SK-N-SH (cell line): ENCODE measurements at regions not wholly inside any gene's neighbourhood (a gene's known extent, or its start where the extent isn't known, plus 50 kb on each side); places are given as distances from the start of the nearest gene placed in this dataset.

Experiments used
- CTCF ChIA-PET: fragments of 300-600, 350-600 bp; formaldehyde crosslinking; extraction: SDS; loops from one replicate; lab custom pipeline; 2021; lab: Yijun Ruan, JAX
- POLR2A ChIA-PET: fragments of 350-600 bp; sonication (Branson Sonifier 250); formaldehyde crosslinking; extraction: SDS; loops from one replicate; lab custom pipeline; 2020; ENCODE audit warnings: antibody characterized with exemption, inconsistent platforms; lab: Yijun Ruan, JAX
- DNase-seq: peaks from one replicate; pipeline ENCODE4 v3.0.0; 2012
- H2AFZ ChIP-seq: fragments of 200-600 bp; sonication (generic); 2 replicates; pipeline ENCODE4 v1.8.1; 2016; ENCODE audit warnings: antibody characterized with exemption, mild to moderate bottlenecking, low read depth
- H3F3A ChIP-seq: fragments of 200-600 bp; sonication (generic); replicated peaks from 2 replicates; pipeline ENCODE3; 2016; ENCODE audit warnings: antibody characterized with exemption, mild to moderate bottlenecking; ENCODE audit not compliant: insufficient read depth
- H3K27ac ChIP-seq, 2 experiments: fragments of 200-500 bp in 1 of 2; fragments of 200-600 bp in 1 of 2; sonication (Bioruptor generic) in 1 of 2; sonication (generic), shearing (Covaris generic) in 1 of 2; 2 replicates each; pipeline versions ENCODE4 v1.5.1 to v1.6.1; 2014 to 2016; ENCODE audit warnings: low read depth in 2 of 2, inconsistent platforms in 1 of 2, low read length in 1 of 2, mild to moderate bottlenecking in 1 of 2, mixed read lengths in 1 of 2
- H3K27me3 ChIP-seq: fragments of 200-600 bp; sonication (generic), shearing (Covaris generic); 2 replicates; pipeline ENCODE4 v1.6.1; 2016; ENCODE audit warnings: mixed run types; ENCODE audit not compliant: insufficient read depth
- H3K36me3 ChIP-seq, 2 experiments: fragments of 200-500 bp in 1 of 2; fragments of 200-600 bp in 1 of 2; sonication (Bioruptor generic) in 1 of 2; sonication (generic) in 1 of 2; replicated peaks in 1 of 2; 2 replicates each; pipeline versions ENCODE3 to v1.5.1; 2014 to 2016; ENCODE audit warnings: low read length in 1 of 2, mild to moderate bottlenecking in 1 of 2; ENCODE audit not compliant: insufficient read depth in 2 of 2, control insufficient read depth in 1 of 2
- H3K4me1 ChIP-seq, 2 experiments: fragments of 200-500 bp in 1 of 2; fragments of 200-600 bp in 1 of 2; sonication (Bioruptor generic) in 1 of 2; sonication (generic), shearing (Covaris generic) in 1 of 2; 2 replicates each; pipeline versions ENCODE4 v1.5.1 to v1.6.1; 2014 to 2016; ENCODE audit warnings: low read depth in 1 of 2, low read length in 1 of 2, mixed run types in 1 of 2; ENCODE audit not compliant: insufficient read depth in 2 of 2, control insufficient read depth in 1 of 2
- H3K4me2 ChIP-seq: fragments of 200-600 bp; sonication (generic), shearing (Covaris generic); 2 replicates; pipeline ENCODE4 v1.6.1; 2017; ENCODE audit warnings: mixed run types
- H3K4me3 ChIP-seq, 2 experiments: fragments of 200-500 bp in 1 of 2; fragments of 200-600 bp in 1 of 2; sonication (Bioruptor generic) in 1 of 2; sonication (generic), shearing (Covaris generic) in 1 of 2; 2 replicates each; pipeline versions ENCODE4 v1.5.1 to v1.8.1; 2014 to 2016; ENCODE audit warnings: low read depth in 2 of 2, inconsistent platforms in 1 of 2, low read length in 1 of 2, mild to moderate bottlenecking in 1 of 2, mixed read lengths in 1 of 2, moderate library complexity in 1 of 2
- H3K79me2 ChIP-seq: fragments of 200-600 bp; sonication (generic); 2 replicates; pipeline ENCODE4 v1.8.1; 2017; ENCODE audit warnings: mild to moderate bottlenecking; ENCODE audit not compliant: insufficient read depth
- H3K9ac ChIP-seq: fragments of 200-600 bp; sonication (generic); 2 replicates; pipeline ENCODE4 v1.6.1; 2017; ENCODE audit warnings: mixed run types
- H3K9me2 ChIP-seq: fragments of 200-600 bp; sonication (generic); 2 replicates; pipeline ENCODE4 v1.6.1; 2017; ENCODE audit warnings: mixed run types
- H3K9me3 ChIP-seq: fragments of 200-600 bp; sonication (generic); 2 replicates; pipeline ENCODE4 v1.6.1; 2017; ENCODE audit warnings: mixed run types, mild to moderate bottlenecking, moderate library complexity
- H4K20me1 ChIP-seq: fragments of 200-600 bp; sonication (generic); 2 replicates; pipeline ENCODE4 v1.6.1; 2017; ENCODE audit warnings: mild to moderate bottlenecking, mixed run types; ENCODE audit not compliant: insufficient read depth
- ELF1 ChIP-seq: IDR thresholded peaks from 2 replicates; pipeline ENCODE4 v1.4.0; 2012
- EP300 ChIP-seq, 2 experiments: IDR thresholded peaks; 2 replicates each; pipeline versions ENCODE4 v1.4.0 to v1.6.1; 2012; ENCODE audit warnings: borderline replicate concordance in 1 of 2, low read depth in 1 of 2, low read length in 1 of 2
- EZH2phosphoT487 ChIP-seq: fragments of 200-600 bp; sonication (generic); IDR thresholded peaks from 2 replicates; pipeline ENCODE4 v1.6.1; 2017; ENCODE audit warnings: low read depth, mixed run types, mild to moderate bottlenecking, antibody characterized with exemption, moderate library complexity, borderline replicate concordance
- FOXM1 ChIP-seq: IDR thresholded peaks from 2 replicates; pipeline ENCODE4 v1.4.0; 2012; ENCODE audit warnings: low read depth, mild to moderate bottlenecking
- GABPA ChIP-seq: IDR thresholded peaks from 2 replicates; pipeline ENCODE4 v1.4.0; 2012; ENCODE audit warnings: low read depth, mild to moderate bottlenecking
- GATA2 ChIP-seq: sonication (generic); formaldehyde crosslinking; IDR thresholded peaks from 2 replicates; pipeline ENCODE4 v1.5.0; 2020; ENCODE audit warnings: mild to moderate bottlenecking, missing genetic modification reagents
- MEF2A ChIP-seq: IDR thresholded peaks from 2 replicates; pipeline ENCODE4 v1.4.0; 2012; ENCODE audit warnings: low read depth, borderline replicate concordance
- MXI1 ChIP-seq: IDR thresholded peaks from 2 replicates; pipeline ENCODE4 v1.6.1; 2012; ENCODE audit warnings: mild to moderate bottlenecking, low read depth, low read length, improper control_type of control experiment
- NFIC ChIP-seq: IDR thresholded peaks from 2 replicates; pipeline ENCODE4 v1.4.0; 2012; ENCODE audit warnings: borderline replicate concordance
- POLR2AphosphoS5 ChIP-seq: IDR thresholded peaks from 2 replicates; pipeline ENCODE4 v1.6.1; 2012; ENCODE audit warnings: low read depth, low read length
- RAD21 ChIP-seq: IDR thresholded peaks from 2 replicates; pipeline ENCODE4 v1.6.1; 2012; ENCODE audit warnings: mild to moderate bottlenecking, low read length
- RCOR1 ChIP-seq: fragments of 150-350 bp; IDR thresholded peaks from 2 replicates; pipeline ENCODE4 v1.6.1; 2017; ENCODE audit warnings: antibody characterized with exemption, low read length
- SIN3A ChIP-seq: IDR thresholded peaks from 2 replicates; pipeline ENCODE4 v1.6.1; 2012; ENCODE audit warnings: low read depth, mild to moderate bottlenecking, low read length, moderate library complexity, borderline replicate concordance
- SMC3 ChIP-seq: IDR thresholded peaks from 2 replicates; pipeline ENCODE4 v1.6.1; 2012; ENCODE audit warnings: low read depth, low read length, improper control_type of control experiment
- TAF1 ChIP-seq: IDR thresholded peaks from 2 replicates; pipeline ENCODE4 v1.6.1; 2012; ENCODE audit warnings: low read depth, mild to moderate bottlenecking, low read length, moderate library complexity, borderline replicate concordance
- TCF12 ChIP-seq: IDR thresholded peaks from 2 replicates; pipeline ENCODE4 v1.4.0; 2012
- TEAD4 ChIP-seq: IDR thresholded peaks from 2 replicates; pipeline ENCODE4 v1.4.0; 2012; ENCODE audit warnings: mild to moderate bottlenecking, borderline replicate concordance; ENCODE audit not compliant: insufficient read depth
- WGBS: methylation state at CpG from one replicate; pipeline ENCODE4 v1.1.6; 2017; ENCODE audit warnings: low lambda C conversion rate; 5-methylcytosine and 5-hydroxymethylcytosine counted together
- TF ChIP-seq, protein P1 (sequence below): fragments of 200-600 bp; sonication (generic); IDR thresholded peaks from 2 replicates; pipeline ENCODE4 v1.6.1; 2017; ENCODE audit warnings: antibody characterized with exemption, mild to moderate bottlenecking, moderate library complexity
- TF ChIP-seq, protein P2 (sequence below): fragments of 150-350 bp; IDR thresholded peaks from 2 replicates; pipeline ENCODE4 v1.6.1; 2016; ENCODE audit warnings: mild to moderate bottlenecking, low read depth, low read length
- TF ChIP-seq, protein P3 (sequence below): IDR thresholded peaks from 2 replicates; pipeline ENCODE4 v1.4.0; 2012; ENCODE audit warnings: low read depth, borderline replicate concordance
- TF ChIP-seq, protein P4 (sequence below): IDR thresholded peaks from 2 replicates; pipeline ENCODE4 v1.4.0; 2012; ENCODE audit warnings: low read depth

DNA sequence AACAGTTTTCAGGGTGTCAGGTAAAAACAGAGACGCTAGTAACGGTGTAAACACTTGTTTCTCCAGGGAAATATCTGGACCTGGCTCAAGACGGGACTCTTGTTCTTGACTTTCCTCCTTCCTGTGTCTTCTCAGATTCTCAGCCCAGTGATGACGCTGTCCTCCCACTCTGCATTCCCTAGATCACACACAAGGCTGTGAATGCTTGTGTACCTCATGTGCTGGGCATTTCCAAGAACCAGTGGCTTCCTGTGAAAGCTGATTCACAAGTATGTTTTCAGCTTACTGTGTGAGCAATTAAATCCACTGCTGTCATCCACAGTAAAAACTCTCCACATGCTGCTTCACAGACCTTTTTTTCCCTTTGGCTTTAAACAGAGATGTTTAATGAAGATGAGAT, 193.8 kb upstream of the DPP6 start:
- Histone ChIP-seq H3K4me3 (no peak overlapping the region), H3K9me2 (no peaks in the 10 kb centered on the region; the same call in none of the 2 replicates), H2AFZ (no peak overlapping the region), H3K9me3 (no peaks in the 10 kb centered on the region), H3K9ac (no peak overlapping the region), H3K4me2 (no peak overlapping the region), H3K27me3 (no peaks in the 10 kb centered on the region), H3K79me2 (no peaks in the 10 kb centered on the region), H3K4me1 (no peaks in the 10 kb centered on the region), H4K20me1 (no peaks in the 10 kb centered on the region), H3F3A (no peaks in the 10 kb centered on the region), H3K36me3 (no peaks in the 10 kb centered on the region), H3K27ac (no peak overlapping the region)
- CTCF ChIA-PET, result interaction anchor here (1.0 kb wide), 1 partner anchor 19 kb away, joined by 4 read pairs; no protein-coding TSS in a partner anchor
- POLR2A ChIA-PET, result no interaction called here
- no peak for DNase-seq
- WGBS, result 12% methylated on average over 4 of the region's 4 CpGs
- no peak for TF ChIP-seq FOXM1
- no peak for TF ChIP-seq GABPA
- TF ChIP-seq POLR2AphosphoS5, result no peak
- no peak for TF ChIP-seq RCOR1
- no peak for TF ChIP-seq NFIC

DNA sequence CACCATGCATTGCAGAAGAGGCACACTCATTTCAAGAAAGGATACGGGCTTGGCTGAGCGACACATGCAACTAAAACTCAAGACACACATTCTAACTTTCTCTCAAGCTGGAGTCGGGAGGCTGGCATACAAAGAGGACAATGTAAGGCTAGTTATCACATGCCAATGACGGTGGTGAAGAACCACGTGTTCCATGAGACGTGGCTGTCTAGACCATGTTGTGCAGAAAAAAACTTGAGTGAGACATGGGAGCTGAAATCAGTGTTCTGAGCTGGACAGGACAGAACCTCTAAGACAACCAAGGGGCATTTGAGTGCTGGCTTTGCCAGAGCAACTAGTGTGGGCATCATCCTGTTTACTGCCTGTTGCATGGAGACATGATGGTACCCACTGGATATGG, 193.0 kb upstream of the DPP6 start:
- Histone ChIP-seq H3K9me3 (no peaks in the 10 kb centered on the region), H3K9me2 (no peaks in the 10 kb centered on the region; the same call in none of the 2 replicates), H3K36me3 (no peaks in the 10 kb centered on the region), H3K9ac (no peak overlapping the region), H3K4me1 (no peaks in the 10 kb centered on the region), H3F3A (no peaks in the 10 kb centered on the region), H3K4me3 (no peak overlapping the region), H3K79me2 (no peaks in the 10 kb centered on the region), H3K27ac (no peak overlapping the region), H3K4me2 (no peak overlapping the region), H3K27me3 (no peaks in the 10 kb centered on the region), H4K20me1 (no peaks in the 10 kb centered on the region), H2AFZ (no peak overlapping the region)
- no peak for TF ChIP-seq NFIC
- no peak for TF ChIP-seq POLR2AphosphoS5
- TF ChIP-seq, protein P1, sequence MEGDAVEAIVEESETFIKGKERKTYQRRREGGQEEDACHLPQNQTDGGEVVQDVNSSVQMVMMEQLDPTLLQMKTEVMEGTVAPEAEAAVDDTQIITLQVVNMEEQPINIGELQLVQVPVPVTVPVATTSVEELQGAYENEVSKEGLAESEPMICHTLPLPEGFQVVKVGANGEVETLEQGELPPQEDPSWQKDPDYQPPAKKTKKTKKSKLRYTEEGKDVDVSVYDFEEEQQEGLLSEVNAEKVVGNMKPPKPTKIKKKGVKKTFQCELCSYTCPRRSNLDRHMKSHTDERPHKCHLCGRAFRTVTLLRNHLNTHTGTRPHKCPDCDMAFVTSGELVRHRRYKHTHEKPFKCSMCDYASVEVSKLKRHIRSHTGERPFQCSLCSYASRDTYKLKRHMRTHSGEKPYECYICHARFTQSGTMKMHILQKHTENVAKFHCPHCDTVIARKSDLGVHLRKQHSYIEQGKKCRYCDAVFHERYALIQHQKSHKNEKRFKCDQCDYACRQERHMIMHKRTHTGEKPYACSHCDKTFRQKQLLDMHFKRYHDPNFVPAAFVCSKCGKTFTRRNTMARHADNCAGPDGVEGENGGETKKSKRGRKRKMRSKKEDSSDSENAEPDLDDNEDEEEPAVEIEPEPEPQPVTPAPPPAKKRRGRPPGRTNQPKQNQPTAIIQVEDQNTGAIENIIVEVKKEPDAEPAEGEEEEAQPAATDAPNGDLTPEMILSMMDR, result no peak
- TF ChIP-seq SIN3A, result no peak
- TF ChIP-seq EZH2phosphoT487, result no peak
- TF ChIP-seq ELF1, result no peak
- TF ChIP-seq MXI1, result no peak
- TF ChIP-seq, protein P2, sequence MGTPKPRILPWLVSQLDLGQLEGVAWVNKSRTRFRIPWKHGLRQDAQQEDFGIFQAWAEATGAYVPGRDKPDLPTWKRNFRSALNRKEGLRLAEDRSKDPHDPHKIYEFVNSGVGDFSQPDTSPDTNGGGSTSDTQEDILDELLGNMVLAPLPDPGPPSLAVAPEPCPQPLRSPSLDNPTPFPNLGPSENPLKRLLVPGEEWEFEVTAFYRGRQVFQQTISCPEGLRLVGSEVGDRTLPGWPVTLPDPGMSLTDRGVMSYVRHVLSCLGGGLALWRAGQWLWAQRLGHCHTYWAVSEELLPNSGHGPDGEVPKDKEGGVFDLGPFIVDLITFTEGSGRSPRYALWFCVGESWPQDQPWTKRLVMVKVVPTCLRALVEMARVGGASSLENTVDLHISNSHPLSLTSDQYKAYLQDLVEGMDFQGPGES, result no peak
- TF ChIP-seq EP300 (IDR thresholded peaks at IDR 0.05; ENCODE audit: borderline replicate concordance in 1 of 2, low read depth in 1 of 2, low read length in 1 of 2), result no peak
- TF ChIP-seq MEF2A, result no peak
- TF ChIP-seq TAF1, result no peak
- TF ChIP-seq TCF12, result no peak
- no peak for TF ChIP-seq GATA2
- no peak for TF ChIP-seq SMC3
- TF ChIP-seq TEAD4, result no peak
- TF ChIP-seq, protein P3, sequence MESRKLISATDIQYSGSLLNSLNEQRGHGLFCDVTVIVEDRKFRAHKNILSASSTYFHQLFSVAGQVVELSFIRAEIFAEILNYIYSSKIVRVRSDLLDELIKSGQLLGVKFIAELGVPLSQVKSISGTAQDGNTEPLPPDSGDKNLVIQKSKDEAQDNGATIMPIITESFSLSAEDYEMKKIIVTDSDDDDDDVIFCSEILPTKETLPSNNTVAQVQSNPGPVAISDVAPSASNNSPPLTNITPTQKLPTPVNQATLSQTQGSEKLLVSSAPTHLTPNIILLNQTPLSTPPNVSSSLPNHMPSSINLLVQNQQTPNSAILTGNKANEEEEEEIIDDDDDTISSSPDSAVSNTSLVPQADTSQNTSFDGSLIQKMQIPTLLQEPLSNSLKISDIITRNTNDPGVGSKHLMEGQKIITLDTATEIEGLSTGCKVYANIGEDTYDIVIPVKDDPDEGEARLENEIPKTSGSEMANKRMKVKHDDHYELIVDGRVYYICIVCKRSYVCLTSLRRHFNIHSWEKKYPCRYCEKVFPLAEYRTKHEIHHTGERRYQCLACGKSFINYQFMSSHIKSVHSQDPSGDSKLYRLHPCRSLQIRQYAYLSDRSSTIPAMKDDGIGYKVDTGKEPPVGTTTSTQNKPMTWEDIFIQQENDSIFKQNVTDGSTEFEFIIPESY, result no peak
- TF ChIP-seq, protein P4, sequence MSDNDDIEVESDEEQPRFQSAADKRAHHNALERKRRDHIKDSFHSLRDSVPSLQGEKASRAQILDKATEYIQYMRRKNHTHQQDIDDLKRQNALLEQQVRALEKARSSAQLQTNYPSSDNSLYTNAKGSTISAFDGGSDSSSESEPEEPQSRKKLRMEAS, result no peak
- no peak for TF ChIP-seq RAD21
- ChIA-PET POLR2A (no interaction called here), CTCF (no interaction called here)
- 30% methylated on average over 6 of the region's 6 CpGs for WGBS
- DNase-seq, result no peak
